H1 (cell line): ENCODE measurements at regions not wholly inside any gene's neighbourhood (a gene's known extent, or its start where the extent isn't known, plus 50 kb on each side); places are given as distances from the start of the nearest gene placed in this dataset.

Experiments
- PHF8 ChIP-seq: fragments of 200-600 bp; sonication (generic); conservative IDR thresholded peaks from 2 replicates; pipeline ENCODE4 v1.7.1; 2012; ENCODE audit warnings: low read depth, mild to moderate bottlenecking, inconsistent platforms, low read length, moderate library complexity
- RFX5 ChIP-seq: IDR thresholded peaks from 2 replicates; pipeline ENCODE4 v1.6.1; 2011; ENCODE audit warnings: low read depth, low read length, improper control_type of control experiment, borderline replicate concordance
- TF ChIP-seq, protein P1 (sequence below): fragments of 300-600 bp; sonication (generic); IDR thresholded peaks from 2 replicates; pipeline ENCODE4 v1.7.1; 2012; ENCODE audit warnings: low read length, moderate library complexity, mild to moderate bottlenecking, inconsistent platforms; ENCODE audit not compliant: insufficient replicate concordance
- TF ChIP-seq, protein P2 (sequence below): IDR thresholded peaks from 2 replicates; pipeline ENCODE4 v1.6.1; 2011; ENCODE audit warnings: low read length, improper control_type of control experiment

DNA sequence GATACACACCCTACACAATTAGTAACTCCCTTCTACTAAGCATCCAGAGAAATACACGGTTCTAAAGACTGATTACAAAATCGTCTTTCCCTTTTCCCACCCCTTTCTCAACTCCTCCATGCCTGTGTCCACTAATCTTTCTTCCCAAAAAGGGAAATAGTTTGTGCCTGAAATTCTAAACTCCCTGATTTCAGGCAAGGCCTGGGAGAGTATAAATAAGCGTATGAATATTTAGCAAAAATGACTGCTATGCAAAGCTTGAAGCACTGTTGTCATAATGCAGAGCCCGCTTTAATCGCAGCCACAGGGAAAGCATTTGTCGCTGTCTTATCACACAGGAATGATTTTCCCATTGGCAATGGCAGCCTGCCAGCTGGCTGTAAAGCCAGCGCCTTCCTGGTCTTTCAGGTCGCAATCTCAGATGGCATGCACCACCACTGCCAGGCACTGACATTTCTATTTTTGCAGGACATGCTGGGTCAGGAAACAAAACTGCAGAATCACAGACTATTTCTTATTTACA is 142.9 kb upstream of the PCGF5 start (continued):
- TF ChIP-seq, protein P1, sequence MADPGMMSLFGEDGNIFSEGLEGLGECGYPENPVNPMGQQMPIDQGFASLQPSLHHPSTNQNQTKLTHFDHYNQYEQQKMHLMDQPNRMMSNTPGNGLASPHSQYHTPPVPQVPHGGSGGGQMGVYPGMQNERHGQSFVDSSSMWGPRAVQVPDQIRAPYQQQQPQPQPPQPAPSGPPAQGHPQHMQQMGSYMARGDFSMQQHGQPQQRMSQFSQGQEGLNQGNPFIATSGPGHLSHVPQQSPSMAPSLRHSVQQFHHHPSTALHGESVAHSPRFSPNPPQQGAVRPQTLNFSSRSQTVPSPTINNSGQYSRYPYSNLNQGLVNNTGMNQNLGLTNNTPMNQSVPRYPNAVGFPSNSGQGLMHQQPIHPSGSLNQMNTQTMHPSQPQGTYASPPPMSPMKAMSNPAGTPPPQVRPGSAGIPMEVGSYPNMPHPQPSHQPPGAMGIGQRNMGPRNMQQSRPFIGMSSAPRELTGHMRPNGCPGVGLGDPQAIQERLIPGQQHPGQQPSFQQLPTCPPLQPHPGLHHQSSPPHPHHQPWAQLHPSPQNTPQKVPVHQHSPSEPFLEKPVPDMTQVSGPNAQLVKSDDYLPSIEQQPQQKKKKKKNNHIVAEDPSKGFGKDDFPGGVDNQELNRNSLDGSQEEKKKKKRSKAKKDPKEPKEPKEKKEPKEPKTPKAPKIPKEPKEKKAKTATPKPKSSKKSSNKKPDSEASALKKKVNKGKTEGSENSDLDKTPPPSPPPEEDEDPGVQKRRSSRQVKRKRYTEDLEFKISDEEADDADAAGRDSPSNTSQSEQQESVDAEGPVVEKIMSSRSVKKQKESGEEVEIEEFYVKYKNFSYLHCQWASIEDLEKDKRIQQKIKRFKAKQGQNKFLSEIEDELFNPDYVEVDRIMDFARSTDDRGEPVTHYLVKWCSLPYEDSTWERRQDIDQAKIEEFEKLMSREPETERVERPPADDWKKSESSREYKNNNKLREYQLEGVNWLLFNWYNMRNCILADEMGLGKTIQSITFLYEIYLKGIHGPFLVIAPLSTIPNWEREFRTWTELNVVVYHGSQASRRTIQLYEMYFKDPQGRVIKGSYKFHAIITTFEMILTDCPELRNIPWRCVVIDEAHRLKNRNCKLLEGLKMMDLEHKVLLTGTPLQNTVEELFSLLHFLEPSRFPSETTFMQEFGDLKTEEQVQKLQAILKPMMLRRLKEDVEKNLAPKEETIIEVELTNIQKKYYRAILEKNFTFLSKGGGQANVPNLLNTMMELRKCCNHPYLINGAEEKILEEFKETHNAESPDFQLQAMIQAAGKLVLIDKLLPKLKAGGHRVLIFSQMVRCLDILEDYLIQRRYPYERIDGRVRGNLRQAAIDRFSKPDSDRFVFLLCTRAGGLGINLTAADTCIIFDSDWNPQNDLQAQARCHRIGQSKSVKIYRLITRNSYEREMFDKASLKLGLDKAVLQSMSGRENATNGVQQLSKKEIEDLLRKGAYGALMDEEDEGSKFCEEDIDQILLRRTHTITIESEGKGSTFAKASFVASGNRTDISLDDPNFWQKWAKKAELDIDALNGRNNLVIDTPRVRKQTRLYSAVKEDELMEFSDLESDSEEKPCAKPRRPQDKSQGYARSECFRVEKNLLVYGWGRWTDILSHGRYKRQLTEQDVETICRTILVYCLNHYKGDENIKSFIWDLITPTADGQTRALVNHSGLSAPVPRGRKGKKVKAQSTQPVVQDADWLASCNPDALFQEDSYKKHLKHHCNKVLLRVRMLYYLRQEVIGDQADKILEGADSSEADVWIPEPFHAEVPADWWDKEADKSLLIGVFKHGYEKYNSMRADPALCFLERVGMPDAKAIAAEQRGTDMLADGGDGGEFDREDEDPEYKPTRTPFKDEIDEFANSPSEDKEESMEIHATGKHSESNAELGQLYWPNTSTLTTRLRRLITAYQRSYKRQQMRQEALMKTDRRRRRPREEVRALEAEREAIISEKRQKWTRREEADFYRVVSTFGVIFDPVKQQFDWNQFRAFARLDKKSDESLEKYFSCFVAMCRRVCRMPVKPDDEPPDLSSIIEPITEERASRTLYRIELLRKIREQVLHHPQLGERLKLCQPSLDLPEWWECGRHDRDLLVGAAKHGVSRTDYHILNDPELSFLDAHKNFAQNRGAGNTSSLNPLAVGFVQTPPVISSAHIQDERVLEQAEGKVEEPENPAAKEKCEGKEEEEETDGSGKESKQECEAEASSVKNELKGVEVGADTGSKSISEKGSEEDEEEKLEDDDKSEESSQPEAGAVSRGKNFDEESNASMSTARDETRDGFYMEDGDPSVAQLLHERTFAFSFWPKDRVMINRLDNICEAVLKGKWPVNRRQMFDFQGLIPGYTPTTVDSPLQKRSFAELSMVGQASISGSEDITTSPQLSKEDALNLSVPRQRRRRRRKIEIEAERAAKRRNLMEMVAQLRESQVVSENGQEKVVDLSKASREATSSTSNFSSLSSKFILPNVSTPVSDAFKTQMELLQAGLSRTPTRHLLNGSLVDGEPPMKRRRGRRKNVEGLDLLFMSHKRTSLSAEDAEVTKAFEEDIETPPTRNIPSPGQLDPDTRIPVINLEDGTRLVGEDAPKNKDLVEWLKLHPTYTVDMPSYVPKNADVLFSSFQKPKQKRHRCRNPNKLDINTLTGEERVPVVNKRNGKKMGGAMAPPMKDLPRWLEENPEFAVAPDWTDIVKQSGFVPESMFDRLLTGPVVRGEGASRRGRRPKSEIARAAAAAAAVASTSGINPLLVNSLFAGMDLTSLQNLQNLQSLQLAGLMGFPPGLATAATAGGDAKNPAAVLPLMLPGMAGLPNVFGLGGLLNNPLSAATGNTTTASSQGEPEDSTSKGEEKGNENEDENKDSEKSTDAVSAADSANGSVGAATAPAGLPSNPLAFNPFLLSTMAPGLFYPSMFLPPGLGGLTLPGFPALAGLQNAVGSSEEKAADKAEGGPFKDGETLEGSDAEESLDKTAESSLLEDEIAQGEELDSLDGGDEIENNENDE: no peak
- TF ChIP-seq RFX5 (no peak), PHF8 (no peak)
- TF ChIP-seq, protein P2, sequence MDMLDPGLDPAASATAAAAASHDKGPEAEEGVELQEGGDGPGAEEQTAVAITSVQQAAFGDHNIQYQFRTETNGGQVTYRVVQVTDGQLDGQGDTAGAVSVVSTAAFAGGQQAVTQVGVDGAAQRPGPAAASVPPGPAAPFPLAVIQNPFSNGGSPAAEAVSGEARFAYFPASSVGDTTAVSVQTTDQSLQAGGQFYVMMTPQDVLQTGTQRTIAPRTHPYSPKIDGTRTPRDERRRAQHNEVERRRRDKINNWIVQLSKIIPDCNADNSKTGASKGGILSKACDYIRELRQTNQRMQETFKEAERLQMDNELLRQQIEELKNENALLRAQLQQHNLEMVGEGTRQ: no peak
